ENCODE measurements at regions not wholly inside any gene's neighbourhood (a gene's known extent, or its start where the extent isn't known, plus 50 kb on each side); places are given as distances from the start of the nearest gene placed in this dataset.

DNA sequence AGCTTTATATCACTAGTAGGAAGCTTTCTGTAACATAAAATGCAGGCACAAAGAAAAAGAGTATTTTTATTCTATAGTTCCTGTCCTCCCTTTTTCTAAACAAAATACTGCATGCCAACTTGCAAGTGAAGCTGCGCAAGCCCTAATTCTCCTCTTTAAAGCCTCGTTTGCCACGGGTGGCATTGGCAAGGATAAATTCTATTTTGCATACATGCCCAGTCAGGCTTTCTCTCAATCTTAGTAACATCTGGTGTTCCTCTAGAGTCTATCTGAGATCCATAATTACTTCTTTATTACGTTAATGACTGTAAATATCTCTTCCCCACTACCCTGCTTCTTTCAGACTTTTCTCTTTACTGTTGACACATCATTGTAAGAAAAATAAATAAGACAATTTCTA, 97.1 kb upstream of the DAAM1 start:
- TF ChIP-seq TCF4 (CRISPR knock-in tag; IDR thresholded peaks at IDR 0.05; ENCODE audit: borderline replicate concordance) (0 out of 2 replicates have a peak, but pooled peaks have one; percentile 17), RARB (CRISPR knock-in tag; IDR thresholded peaks at IDR 0.05) (no peak)
- ATAC-seq = no peak

DNA sequence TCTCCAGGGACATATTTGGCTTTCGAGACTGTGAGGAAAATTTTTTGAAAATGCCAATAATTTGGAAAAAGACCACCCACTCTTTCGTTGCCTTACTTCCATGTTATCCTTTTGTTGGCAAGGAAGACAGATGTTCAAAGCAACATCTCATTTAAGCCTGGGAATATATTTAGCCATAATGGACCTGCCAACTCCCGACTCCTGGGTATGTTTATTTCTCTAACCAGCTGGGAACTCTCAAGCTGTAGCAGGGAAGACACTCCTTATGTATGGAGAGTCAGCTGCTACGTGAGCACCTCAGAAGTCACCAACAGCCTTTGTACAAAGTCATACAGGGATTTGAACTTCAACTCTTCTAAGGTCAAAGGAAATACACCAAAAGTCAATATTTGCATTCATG, 96.5 kb upstream of the DAAM1 start:
- TF ChIP-seq BACH2 (CRISPR knock-in tag; IDR thresholded peaks at IDR 0.05; ENCODE audit: borderline replicate concordance) (no peak), CSDC2 (CRISPR knock-in tag; IDR thresholded peaks at IDR 0.05) (no peak), TOX (CRISPR knock-in tag; IDR thresholded peaks at IDR 0.05; ENCODE audit: borderline replicate concordance) (no peak), ISL1 (CRISPR knock-in tag; IDR thresholded peaks at IDR 0.05) (no peak), ARNTL (CRISPR knock-in tag; IDR thresholded peaks at IDR 0.05; ENCODE audit: borderline replicate concordance, low read depth) (no peak), ZNF565 (CRISPR knock-in tag; conservative IDR thresholded peaks at IDR 0.05; ENCODE audit: low read depth) (no peak), ZFP30 (CRISPR knock-in tag; IDR thresholded peaks at IDR 0.05) (no peak), ESRRG (CRISPR knock-in tag; IDR thresholded peaks at IDR 0.05) (no peak), PPARA (CRISPR knock-in tag; IDR thresholded peaks at IDR 0.05; ENCODE audit: borderline replicate concordance) (no peak), TCF4 (CRISPR knock-in tag; IDR thresholded peaks at IDR 0.05; ENCODE audit: borderline replicate concordance) (no peak), RARB (CRISPR knock-in tag; IDR thresholded peaks at IDR 0.05) (no peak), ZNF8 (CRISPR knock-in tag; IDR thresholded peaks at IDR 0.05) (no peak), SNAI2 (CRISPR knock-in tag; IDR thresholded peaks at IDR 0.05) (no peak)
- TF ChIP-seq, protein P1, sequence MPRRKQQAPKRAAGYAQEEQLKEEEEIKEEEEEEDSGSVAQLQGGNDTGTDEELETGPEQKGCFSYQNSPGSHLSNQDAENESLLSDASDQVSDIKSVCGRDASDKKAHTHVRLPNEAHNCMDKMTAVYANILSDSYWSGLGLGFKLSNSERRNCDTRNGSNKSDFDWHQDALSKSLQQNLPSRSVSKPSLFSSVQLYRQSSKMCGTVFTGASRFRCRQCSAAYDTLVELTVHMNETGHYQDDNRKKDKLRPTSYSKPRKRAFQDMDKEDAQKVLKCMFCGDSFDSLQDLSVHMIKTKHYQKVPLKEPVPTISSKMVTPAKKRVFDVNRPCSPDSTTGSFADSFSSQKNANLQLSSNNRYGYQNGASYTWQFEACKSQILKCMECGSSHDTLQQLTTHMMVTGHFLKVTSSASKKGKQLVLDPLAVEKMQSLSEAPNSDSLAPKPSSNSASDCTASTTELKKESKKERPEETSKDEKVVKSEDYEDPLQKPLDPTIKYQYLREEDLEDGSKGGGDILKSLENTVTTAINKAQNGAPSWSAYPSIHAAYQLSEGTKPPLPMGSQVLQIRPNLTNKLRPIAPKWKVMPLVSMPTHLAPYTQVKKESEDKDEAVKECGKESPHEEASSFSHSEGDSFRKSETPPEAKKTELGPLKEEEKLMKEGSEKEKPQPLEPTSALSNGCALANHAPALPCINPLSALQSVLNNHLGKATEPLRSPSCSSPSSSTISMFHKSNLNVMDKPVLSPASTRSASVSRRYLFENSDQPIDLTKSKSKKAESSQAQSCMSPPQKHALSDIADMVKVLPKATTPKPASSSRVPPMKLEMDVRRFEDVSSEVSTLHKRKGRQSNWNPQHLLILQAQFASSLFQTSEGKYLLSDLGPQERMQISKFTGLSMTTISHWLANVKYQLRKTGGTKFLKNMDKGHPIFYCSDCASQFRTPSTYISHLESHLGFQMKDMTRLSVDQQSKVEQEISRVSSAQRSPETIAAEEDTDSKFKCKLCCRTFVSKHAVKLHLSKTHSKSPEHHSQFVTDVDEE (CRISPR knock-in tag; IDR thresholded peaks at IDR 0.05) = no peak
- TF ChIP-seq, protein P2, sequence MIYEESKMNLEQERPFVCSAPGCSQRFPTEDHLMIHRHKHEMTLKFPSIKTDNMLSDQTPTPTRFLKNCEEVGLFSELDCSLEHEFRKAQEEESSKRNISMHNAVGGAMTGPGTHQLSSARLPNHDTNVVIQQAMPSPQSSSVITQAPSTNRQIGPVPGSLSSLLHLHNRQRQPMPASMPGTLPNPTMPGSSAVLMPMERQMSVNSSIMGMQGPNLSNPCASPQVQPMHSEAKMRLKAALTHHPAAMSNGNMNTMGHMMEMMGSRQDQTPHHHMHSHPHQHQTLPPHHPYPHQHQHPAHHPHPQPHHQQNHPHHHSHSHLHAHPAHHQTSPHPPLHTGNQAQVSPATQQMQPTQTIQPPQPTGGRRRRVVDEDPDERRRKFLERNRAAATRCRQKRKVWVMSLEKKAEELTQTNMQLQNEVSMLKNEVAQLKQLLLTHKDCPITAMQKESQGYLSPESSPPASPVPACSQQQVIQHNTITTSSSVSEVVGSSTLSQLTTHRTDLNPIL (CRISPR knock-in tag; IDR thresholded peaks at IDR 0.05; ENCODE audit: low read depth) = no peak
- ATAC-seq = no peak

DNA sequence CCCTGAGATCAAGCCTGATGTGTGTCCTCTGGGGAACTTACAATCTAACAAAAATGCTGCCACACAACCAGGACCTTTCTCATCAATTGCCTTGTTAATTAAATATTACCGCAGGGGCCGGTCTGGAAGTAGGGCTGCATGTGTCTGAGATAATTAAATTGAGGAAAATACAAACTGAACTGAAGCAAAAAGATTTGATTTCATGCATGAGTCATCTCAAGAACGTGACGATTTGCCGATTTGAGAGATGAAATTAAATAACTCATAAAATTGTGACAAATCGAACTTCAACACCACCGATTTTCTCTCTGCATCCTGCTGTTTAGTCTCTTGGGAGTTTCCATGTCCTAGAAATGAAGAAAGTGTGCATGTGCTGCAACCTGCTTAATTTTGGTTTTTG, 94.6 kb upstream of the DAAM1 start:
- ATAC-seq = peak; percentile 17; the same call in 2 of the 3 replicates
- TF ChIP-seq TCF4 (CRISPR knock-in tag; IDR thresholded peaks at IDR 0.05; ENCODE audit: borderline replicate concordance) = peak; percentile 71
- no peak for TF ChIP-seq BACH2 (CRISPR knock-in tag; IDR thresholded peaks at IDR 0.05; ENCODE audit: borderline replicate concordance)
- TF ChIP-seq TOX (CRISPR knock-in tag; IDR thresholded peaks at IDR 0.05; ENCODE audit: borderline replicate concordance) = no peak
- TF ChIP-seq ZNF8 (CRISPR knock-in tag; IDR thresholded peaks at IDR 0.05) = no peak
- TF ChIP-seq ZC3H10 (CRISPR knock-in tag; IDR thresholded peaks at IDR 0.05) = no peak
- TF ChIP-seq ZFP30 (CRISPR knock-in tag; IDR thresholded peaks at IDR 0.05) = no peak
- TF ChIP-seq ISL1 (CRISPR knock-in tag; IDR thresholded peaks at IDR 0.05) = peak; percentile 43

DNA sequence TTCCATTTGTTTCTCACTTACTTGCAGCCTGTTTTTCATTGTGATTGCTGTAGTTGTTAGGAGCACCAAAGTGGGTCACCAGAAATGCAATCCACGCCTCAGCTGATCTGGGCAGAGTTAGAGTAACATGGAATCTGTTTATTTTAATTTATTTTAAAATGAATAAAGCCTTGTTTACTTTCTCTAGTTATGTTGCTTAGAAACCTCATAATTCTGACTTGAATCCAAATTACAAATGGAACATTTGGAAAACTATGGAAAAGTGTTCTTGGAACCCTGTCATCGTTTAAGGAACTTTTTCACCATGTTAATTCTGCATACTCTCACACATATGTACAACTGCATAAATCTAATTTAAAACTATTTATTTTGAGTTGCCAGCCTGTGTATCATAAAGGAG, 92.2 kb upstream of the DAAM1 start:
- TF ChIP-seq, protein P2 (CRISPR knock-in tag; IDR thresholded peaks at IDR 0.05; ENCODE audit: low read depth) = no peak
- no peak for TF ChIP-seq RARB (CRISPR knock-in tag; IDR thresholded peaks at IDR 0.05)
- TF ChIP-seq, protein P3, sequence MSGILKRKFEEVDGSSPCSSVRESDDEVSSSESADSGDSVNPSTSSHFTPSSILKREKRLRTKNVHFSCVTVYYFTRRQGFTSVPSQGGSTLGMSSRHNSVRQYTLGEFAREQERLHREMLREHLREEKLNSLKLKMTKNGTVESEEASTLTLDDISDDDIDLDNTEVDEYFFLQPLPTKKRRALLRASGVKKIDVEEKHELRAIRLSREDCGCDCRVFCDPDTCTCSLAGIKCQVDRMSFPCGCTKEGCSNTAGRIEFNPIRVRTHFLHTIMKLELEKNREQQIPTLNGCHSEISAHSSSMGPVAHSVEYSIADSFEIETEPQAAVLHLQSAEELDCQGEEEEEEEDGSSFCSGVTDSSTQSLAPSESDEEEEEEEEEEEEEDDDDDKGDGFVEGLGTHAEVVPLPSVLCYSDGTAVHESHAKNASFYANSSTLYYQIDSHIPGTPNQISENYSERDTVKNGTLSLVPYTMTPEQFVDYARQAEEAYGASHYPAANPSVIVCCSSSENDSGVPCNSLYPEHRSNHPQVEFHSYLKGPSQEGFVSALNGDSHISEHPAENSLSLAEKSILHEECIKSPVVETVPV (CRISPR knock-in tag; IDR thresholded peaks at IDR 0.05) = no peak
- TF ChIP-seq, protein P4, sequence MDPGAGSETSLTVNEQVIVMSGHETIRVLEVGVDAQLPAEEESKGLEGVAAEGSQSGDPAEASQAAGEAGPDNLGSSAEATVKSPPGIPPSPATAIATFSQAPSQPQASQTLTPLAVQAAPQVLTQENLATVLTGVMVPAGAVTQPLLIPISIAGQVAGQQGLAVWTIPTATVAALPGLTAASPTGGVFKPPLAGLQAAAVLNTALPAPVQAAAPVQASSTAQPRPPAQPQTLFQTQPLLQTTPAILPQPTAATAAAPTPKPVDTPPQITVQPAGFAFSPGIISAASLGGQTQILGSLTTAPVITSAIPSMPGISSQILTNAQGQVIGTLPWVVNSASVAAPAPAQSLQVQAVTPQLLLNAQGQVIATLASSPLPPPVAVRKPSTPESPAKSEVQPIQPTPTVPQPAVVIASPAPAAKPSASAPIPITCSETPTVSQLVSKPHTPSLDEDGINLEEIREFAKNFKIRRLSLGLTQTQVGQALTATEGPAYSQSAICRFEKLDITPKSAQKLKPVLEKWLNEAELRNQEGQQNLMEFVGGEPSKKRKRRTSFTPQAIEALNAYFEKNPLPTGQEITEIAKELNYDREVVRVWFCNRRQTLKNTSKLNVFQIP (CRISPR knock-in tag; IDR thresholded peaks at IDR 0.05; ENCODE audit: borderline replicate concordance, low read depth) = no peak
- no peak for TF ChIP-seq ESRRG (CRISPR knock-in tag; IDR thresholded peaks at IDR 0.05)
- TF ChIP-seq ZNF8 (CRISPR knock-in tag; IDR thresholded peaks at IDR 0.05) = no peak
- no peak for TF ChIP-seq ZFP3 (CRISPR knock-in tag; IDR thresholded peaks at IDR 0.05)
- TF ChIP-seq TOX (CRISPR knock-in tag; IDR thresholded peaks at IDR 0.05; ENCODE audit: borderline replicate concordance) = no peak
- TF ChIP-seq ISL1 (CRISPR knock-in tag; IDR thresholded peaks at IDR 0.05) = no peak
- no peak for TF ChIP-seq GLIS3 (CRISPR knock-in tag; IDR thresholded peaks at IDR 0.05)
- no peak for TF ChIP-seq ARNTL (CRISPR knock-in tag; IDR thresholded peaks at IDR 0.05; ENCODE audit: borderline replicate concordance, low read depth)
- TF ChIP-seq ZFP30 (CRISPR knock-in tag; IDR thresholded peaks at IDR 0.05) = no peak
- TF ChIP-seq ZC3H10 (CRISPR knock-in tag; IDR thresholded peaks at IDR 0.05) = no peak
- TF ChIP-seq ZNF70 (CRISPR knock-in tag; IDR thresholded peaks at IDR 0.05) = no peak
- no peak for TF ChIP-seq ZNF565 (CRISPR knock-in tag; conservative IDR thresholded peaks at IDR 0.05; ENCODE audit: low read depth)
- no peak for TF ChIP-seq CSDC2 (CRISPR knock-in tag; IDR thresholded peaks at IDR 0.05)
- no peak for TF ChIP-seq OSR1 (CRISPR knock-in tag; IDR thresholded peaks at IDR 0.05)
- TF ChIP-seq TCF4 (CRISPR knock-in tag; IDR thresholded peaks at IDR 0.05; ENCODE audit: borderline replicate concordance) = no peak
- no peak; the same call in 2 of the 3 replicates for ATAC-seq
